ENCODE measurements at regions not wholly inside any gene's neighbourhood (a gene's known extent, or its start where the extent isn't known, plus 50 kb on each side); places are given as distances from the start of the nearest gene placed in this dataset.

DNA sequence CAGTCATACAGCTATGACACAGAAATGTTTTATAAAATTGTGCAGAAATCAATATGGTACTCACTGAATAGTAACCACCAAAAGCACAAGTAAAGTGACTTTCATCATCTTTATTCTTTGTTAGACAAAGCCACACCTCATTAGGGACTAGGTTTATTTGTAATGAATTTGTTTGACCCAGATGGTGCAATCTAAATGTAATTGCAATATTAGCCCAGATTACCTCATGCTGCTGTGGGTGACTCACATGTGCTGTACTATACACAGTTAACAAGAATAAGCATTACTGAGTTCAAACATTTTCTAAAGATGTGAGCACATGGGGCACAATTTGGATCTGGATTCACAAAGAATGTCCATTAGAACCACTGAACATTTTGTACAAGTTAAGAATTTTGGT lies 759.3 kb upstream of the TYRP1 start:
- Mint-ChIP-seq H3K27ac (ENCODE audit: unreplicated experiment) (no peak overlapping the region), H3K36me3 (ENCODE audit: unreplicated experiment) (no peaks in the 10 kb centered on the region), H3K4me3 (ENCODE audit: unreplicated experiment) (no peak overlapping the region), H3K27me3 (ENCODE audit: unreplicated experiment) (no peaks in the 10 kb centered on the region), H3K9me3 (ENCODE audit: unreplicated experiment) (no peaks in the 10 kb centered on the region), H3K4me1 (ENCODE audit: unreplicated experiment) (no peaks in the 10 kb centered on the region)
- no peak for TF ChIP-seq CTCF (IDR thresholded peaks at IDR 0.05)
- DNase-seq (ENCODE audit: extremely low spot score, unreplicated experiment): no peak

GRCh38 chr9:11946531-11946930 lies 746.7 kb upstream of the TYRP1 start:
- no peak for TF ChIP-seq CTCF (IDR thresholded peaks at IDR 0.05)
- no peak for DNase-seq (ENCODE audit: extremely low spot score, unreplicated experiment)
- Mint-ChIP-seq H3K36me3 (ENCODE audit: unreplicated experiment) (no peaks in the 10 kb centered on the region), H3K9me3 (ENCODE audit: unreplicated experiment) (peaks cover 10% of the 10 kb centered on the region), H3K4me1 (ENCODE audit: unreplicated experiment) (no peaks in the 10 kb centered on the region), H3K4me3 (ENCODE audit: unreplicated experiment) (no peak overlapping the region), H3K27me3 (ENCODE audit: unreplicated experiment) (no peaks in the 10 kb centered on the region), H3K27ac (ENCODE audit: unreplicated experiment) (no peak overlapping the region)

DNA sequence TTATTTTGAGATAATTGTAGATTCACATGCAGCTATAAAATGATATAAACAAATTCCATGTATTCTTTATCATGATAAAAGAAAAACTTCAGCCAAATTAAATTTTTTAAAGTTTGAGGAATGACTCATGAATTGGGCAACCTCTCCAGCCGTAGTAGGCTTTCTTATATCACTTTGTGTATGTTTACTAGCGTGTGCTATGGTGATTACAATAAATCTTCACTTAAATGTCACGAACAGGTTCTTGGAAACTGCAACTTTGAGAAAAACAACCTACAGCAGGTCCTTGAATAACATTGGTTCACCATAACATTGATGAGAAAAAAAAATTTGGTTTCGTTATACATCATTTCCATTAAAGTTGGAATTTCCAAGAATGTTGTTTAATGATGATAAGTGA lies 730.9 kb upstream of the TYRP1 start:
- H3K4me1 Mint-ChIP-seq (ENCODE audit: unreplicated experiment): no peaks in the 10 kb centered on the region
- DNase-seq (ENCODE audit: extremely low spot score, unreplicated experiment): no peak

GRCh38 chr9:11966786-11967185 lies 726.4 kb upstream of the TYRP1 start:
- no peak for TF ChIP-seq CTCF (IDR thresholded peaks at IDR 0.05)
- H3K4me3 Mint-ChIP-seq (ENCODE audit: unreplicated experiment): no peak overlapping the region
- no peak overlapping the region for H3K27ac Mint-ChIP-seq (ENCODE audit: unreplicated experiment)
- no peaks in the 10 kb centered on the region for H3K36me3 Mint-ChIP-seq (ENCODE audit: unreplicated experiment)
- H3K27me3 Mint-ChIP-seq (ENCODE audit: unreplicated experiment): no peaks in the 10 kb centered on the region
- no peak for DNase-seq (ENCODE audit: extremely low spot score, unreplicated experiment)
- peaks cover 8% of the 10 kb centered on the region for H3K4me1 Mint-ChIP-seq (ENCODE audit: unreplicated experiment)
- peaks cover 5% of the 10 kb centered on the region for H3K9me3 Mint-ChIP-seq (ENCODE audit: unreplicated experiment)

More for the DNA sequence above, 730.9 kb upstream of the TYRP1 start:
- H3K9me3 Mint-ChIP-seq (ENCODE audit: unreplicated experiment): peaks cover 11% of the 10 kb centered on the region
- no peak overlapping the region for H3K27ac Mint-ChIP-seq (ENCODE audit: unreplicated experiment)
- no peak overlapping the region for H3K4me3 Mint-ChIP-seq (ENCODE audit: unreplicated experiment)
- no peak for TF ChIP-seq CTCF (IDR thresholded peaks at IDR 0.05)
- H3K36me3 Mint-ChIP-seq (ENCODE audit: unreplicated experiment): no peaks in the 10 kb centered on the region
- no peaks in the 10 kb centered on the region for H3K27me3 Mint-ChIP-seq (ENCODE audit: unreplicated experiment)

DNA sequence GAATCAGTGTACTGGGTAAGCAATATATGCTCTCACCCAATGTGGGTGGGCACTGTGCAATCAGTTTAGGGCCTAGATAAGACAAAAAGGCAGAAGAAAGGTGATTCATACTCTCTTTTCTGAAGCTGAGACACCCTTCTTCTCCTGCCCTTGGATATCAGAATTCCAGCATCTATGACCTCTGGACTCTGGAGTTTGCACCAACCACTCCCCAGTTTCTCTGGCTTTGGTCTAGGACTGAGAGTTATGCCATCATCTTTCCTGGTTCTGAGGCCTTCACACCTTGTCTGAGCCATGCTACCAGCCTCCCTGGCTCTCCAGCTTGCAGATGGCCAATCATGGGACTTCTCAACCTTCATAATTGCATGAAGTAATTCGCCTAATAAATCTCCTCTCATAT lies 724.6 kb upstream of the TYRP1 start:
- TF ChIP-seq CTCF (IDR thresholded peaks at IDR 0.05): no peak
- no peak overlapping the region for H3K27ac Mint-ChIP-seq (ENCODE audit: unreplicated experiment)
- H3K36me3 Mint-ChIP-seq (ENCODE audit: unreplicated experiment): no peaks in the 10 kb centered on the region
- no peak for DNase-seq (ENCODE audit: extremely low spot score, unreplicated experiment)
- no peaks in the 10 kb centered on the region for H3K27me3 Mint-ChIP-seq (ENCODE audit: unreplicated experiment)
- H3K4me3 Mint-ChIP-seq (ENCODE audit: unreplicated experiment): no peak overlapping the region
- H3K4me1 Mint-ChIP-seq (ENCODE audit: unreplicated experiment): peaks cover 15% of the 10 kb centered on the region
- H3K9me3 Mint-ChIP-seq (ENCODE audit: unreplicated experiment): peaks cover under 1% of the 10 kb centered on the region

Data from osteocyte (in vitro differentiated cells).